ENCODE measurements at regions not wholly inside any gene's neighbourhood (a gene's known extent, or its start where the extent isn't known, plus 50 kb on each side); places are given as distances from the start of the nearest gene placed in this dataset.
"Not testable (repeated sequence)": the region's sequence is repeated elsewhere in the genome, so short reads cannot be mapped to it uniquely, and the experiment has no call there.

GRCh38 chr7:42549866-42550485 lies 313.0 kb upstream of the GLI3 start:
- in situ Hi-C loops (cut with HindIII; ENCODE audit: low sequenced_read_pairs) = no loop called here
- DNase-seq (ENCODE audit: low read depth, low spot score) = no peak
- TF ChIP-seq, protein P1, sequence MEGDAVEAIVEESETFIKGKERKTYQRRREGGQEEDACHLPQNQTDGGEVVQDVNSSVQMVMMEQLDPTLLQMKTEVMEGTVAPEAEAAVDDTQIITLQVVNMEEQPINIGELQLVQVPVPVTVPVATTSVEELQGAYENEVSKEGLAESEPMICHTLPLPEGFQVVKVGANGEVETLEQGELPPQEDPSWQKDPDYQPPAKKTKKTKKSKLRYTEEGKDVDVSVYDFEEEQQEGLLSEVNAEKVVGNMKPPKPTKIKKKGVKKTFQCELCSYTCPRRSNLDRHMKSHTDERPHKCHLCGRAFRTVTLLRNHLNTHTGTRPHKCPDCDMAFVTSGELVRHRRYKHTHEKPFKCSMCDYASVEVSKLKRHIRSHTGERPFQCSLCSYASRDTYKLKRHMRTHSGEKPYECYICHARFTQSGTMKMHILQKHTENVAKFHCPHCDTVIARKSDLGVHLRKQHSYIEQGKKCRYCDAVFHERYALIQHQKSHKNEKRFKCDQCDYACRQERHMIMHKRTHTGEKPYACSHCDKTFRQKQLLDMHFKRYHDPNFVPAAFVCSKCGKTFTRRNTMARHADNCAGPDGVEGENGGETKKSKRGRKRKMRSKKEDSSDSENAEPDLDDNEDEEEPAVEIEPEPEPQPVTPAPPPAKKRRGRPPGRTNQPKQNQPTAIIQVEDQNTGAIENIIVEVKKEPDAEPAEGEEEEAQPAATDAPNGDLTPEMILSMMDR (IDR thresholded peaks at IDR 0.05; ENCODE audit: low read depth, low read length) = no peak
- no peak overlapping the region for H3K4me3 ChIP-seq (ENCODE audit: low read depth, low read length)

DNA sequence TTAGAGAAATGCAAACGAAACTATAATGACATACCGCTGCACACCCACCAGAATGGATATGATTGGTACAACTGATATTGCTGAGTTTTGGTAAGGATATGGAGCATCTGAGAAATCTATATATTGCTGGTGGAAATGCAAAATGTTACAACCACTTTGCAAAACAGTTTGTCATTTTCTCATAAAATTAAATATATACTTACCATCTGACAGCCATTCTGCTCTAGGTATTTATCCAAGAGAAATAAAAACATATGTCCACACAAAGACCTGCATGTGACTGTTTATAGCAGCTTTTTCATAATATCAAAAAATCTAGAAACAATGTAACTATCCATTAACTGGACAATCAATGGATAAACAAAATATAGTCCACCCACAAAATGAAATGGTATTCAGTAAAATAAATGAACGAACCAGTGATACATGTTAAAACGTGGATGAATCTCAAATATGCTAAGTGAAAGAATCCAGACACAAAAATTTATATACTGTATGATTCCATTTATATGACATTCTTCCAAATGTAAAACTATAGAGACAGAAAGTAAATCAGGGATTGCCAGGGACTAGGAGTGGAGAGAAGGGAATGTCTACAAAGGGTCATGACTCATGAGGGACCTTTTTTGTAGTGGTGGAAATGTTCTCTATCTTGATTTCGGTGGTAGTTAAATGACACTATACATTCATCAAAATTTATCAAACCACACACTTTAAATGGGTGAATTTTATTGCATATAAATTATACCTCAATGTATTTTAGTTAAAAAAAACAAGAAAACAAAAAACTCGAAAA lies 312.0 kb upstream of the GLI3 start:
- H3K4me3 ChIP-seq (ENCODE audit: low read depth, low read length) = no peak overlapping the region
- no peak for DNase-seq (ENCODE audit: low read depth, low spot score)
- in situ Hi-C loops (cut with HindIII; ENCODE audit: low sequenced_read_pairs) = no loop called here
- TF ChIP-seq, protein P1 (IDR thresholded peaks at IDR 0.05; ENCODE audit: low read depth, low read length) = no peak

DNA sequence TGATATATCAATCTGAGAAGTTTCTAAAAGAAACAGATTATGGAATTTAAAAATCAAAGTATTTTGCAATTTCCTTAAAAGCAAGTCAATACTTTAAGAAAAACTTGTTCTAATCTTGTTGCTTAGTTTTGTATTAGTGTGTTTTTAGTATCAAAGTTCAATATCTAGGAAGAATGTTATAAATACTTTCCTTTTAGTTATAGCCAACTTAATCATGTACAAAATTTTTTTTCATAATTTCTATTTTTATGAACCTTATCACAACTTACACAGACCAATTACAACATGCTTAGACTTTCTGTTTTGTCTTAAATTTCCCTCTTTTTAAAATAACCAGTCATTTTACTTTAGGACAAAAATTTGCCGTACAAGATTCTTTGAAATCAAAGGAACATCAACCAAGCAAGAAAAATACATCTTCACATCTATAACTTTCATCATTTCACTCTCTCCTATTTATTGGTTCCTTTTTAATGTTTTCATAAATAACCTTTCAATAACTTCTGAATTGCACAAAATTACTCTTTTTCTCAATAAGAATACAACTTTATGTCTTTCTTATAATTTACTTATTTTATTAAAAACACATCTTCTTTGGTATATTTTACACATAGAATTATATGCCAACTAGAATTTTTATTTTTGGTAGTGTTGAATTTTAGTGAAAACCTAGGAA lies 308.2 kb upstream of the GLI3 start:
- in situ Hi-C loops (cut with HindIII; ENCODE audit: low sequenced_read_pairs) = no loop called here
- no peak overlapping the region for H3K4me3 ChIP-seq (ENCODE audit: low read depth, low read length)
- DNase-seq (ENCODE audit: low read depth, low spot score) = peak; percentile 3
- TF ChIP-seq, protein P1 (IDR thresholded peaks at IDR 0.05; ENCODE audit: low read depth, low read length) = no peak

GRCh38 chr7:42543953-42544352 lies 306.9 kb upstream of the GLI3 start:
- DNase-seq (ENCODE audit: low read depth, low spot score) = no peak
- in situ Hi-C loops (cut with HindIII; ENCODE audit: low sequenced_read_pairs) = no loop called here
- TF ChIP-seq, protein P1 (IDR thresholded peaks at IDR 0.05; ENCODE audit: low read depth, low read length) = no peak
- no peak overlapping the region for H3K4me3 ChIP-seq (ENCODE audit: low read depth, low read length)

DNA sequence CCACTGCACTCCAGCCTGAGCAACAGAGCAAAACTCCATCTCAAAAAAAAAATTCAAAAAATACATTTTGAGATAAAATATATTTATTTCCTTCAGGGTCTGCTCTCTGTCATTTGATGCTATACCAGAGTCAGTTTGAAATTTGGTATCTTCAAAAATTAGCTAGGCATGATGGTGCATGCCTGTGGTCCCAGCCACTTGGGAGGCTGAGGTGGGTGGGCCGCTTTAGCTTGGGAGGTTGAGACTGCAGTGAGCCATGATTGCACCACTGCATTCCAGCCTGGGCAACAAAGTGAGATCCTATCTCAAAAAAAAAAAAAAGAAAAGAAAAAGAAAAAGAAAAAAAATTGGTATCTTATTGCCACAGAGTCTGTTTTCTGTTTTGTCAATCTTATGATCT lies 305.4 kb upstream of the GLI3 start:
- DNase-seq (ENCODE audit: low read depth, low spot score); in situ Hi-C loops (cut with HindIII; ENCODE audit: low sequenced_read_pairs); H3K4me3 ChIP-seq (ENCODE audit: low read depth, low read length): not testable (repeated sequence)

DNA sequence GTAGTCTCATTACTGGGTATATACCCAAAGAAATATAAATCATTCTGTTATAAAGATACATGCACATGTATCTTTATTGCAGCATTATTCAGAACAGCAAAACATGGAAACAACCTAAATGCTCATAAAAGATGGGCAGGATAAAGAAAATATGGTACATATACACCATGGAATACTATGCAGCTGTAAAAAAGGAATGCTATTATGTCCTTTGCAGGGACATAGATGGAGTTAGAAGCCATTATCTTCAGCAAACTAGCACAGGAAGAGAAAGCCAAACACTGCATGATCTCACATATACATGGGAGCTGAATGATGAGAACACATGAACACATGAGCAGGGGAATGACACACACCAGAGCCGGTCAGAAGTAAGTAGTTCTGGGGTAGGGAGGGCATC lies 297.4 kb upstream of the GLI3 start:
- TF ChIP-seq, protein P1 (IDR thresholded peaks at IDR 0.05; ENCODE audit: low read depth, low read length) = no peak
- DNase-seq (ENCODE audit: low read depth, low spot score) = no peak
- in situ Hi-C loops (cut with HindIII; ENCODE audit: low sequenced_read_pairs) = no loop called here
- H3K4me3 ChIP-seq (ENCODE audit: low read depth, low read length) = no peak overlapping the region

DNA sequence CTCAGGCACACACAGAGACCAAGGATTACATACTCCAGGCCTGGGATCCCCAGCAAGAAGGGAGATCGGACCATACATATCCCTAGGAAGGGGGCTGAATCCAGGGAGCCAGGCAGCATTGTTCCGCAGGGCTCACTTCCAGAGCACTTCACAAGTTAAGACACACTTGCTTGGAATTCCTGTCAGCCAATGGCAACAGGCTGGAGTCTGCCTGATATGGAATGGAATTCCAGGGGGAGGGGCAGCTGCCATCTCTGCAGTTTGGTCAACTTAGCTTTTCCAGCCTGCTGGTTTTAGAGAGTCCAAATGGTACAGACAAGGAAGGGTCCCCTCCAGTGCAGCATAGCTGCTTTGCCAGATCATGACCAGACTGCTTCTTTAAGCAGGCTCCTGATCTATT lies 290.0 kb upstream of the GLI3 start:
- TF ChIP-seq, protein P1 (IDR thresholded peaks at IDR 0.05; ENCODE audit: low read depth, low read length) = no peak
- in situ Hi-C loops (cut with HindIII; ENCODE audit: low sequenced_read_pairs) = no loop called here
- no peak for DNase-seq (ENCODE audit: low read depth, low spot score)
- no peak overlapping the region for H3K4me3 ChIP-seq (ENCODE audit: low read depth, low read length)

All from astrocyte of the spinal cord (primary cell).